GM23338 (cell line): ENCODE measurements at regions not wholly inside any gene's neighbourhood (a gene's known extent, or its start where the extent isn't known, plus 50 kb on each side); places are given as distances from the start of the nearest gene placed in this dataset.

ENCODE experiments used
- ATAC-seq: fragments of 200-7000 bp; cut with Tn5 transposase; 3 replicates; pipeline ENCODE4 v1.9.1; 2020
- DNase-seq: peaks from one replicate; pipeline ENCODE4 v3.0.0-alpha.2; 2015; ENCODE audit warnings: low spot score
- H2AFZ ChIP-seq: fragments of 200-600 bp; sonication (generic); 2 replicates; pipeline ENCODE4 v1.8.0; 2016; ENCODE audit warnings: antibody characterized with exemption, mild to moderate bottlenecking, moderate library complexity
- H3F3A ChIP-seq: fragments of 200-600 bp; sonication (generic); replicated peaks from 2 replicates; pipeline ENCODE4 v1.8.0; 2017; ENCODE audit warnings: antibody characterized with exemption, mixed run types, low read depth
- H3K27ac ChIP-seq: fragments of 200-600 bp; sonication (generic); 2 replicates; pipeline ENCODE4 v1.6.1; 2016; ENCODE audit warnings: low read depth
- H3K27me3 ChIP-seq: fragments of 200-600 bp; sonication (generic); 2 replicates; pipeline ENCODE4 v1.8.0; 2016; ENCODE audit warnings: mild to moderate bottlenecking, mixed run types, moderate library complexity; ENCODE audit not compliant: insufficient read depth
- H3K36me3 ChIP-seq: fragments of 200-600 bp; sonication (generic); 2 replicates; pipeline ENCODE4 v1.8.0; 2016; ENCODE audit warnings: mild to moderate bottlenecking; ENCODE audit not compliant: insufficient read depth
- H3K4me1 ChIP-seq: fragments of 200-600 bp; sonication (generic); 2 replicates; pipeline ENCODE4 v1.8.0; 2016; ENCODE audit warnings: mild to moderate bottlenecking, moderate library complexity; ENCODE audit not compliant: insufficient read depth
- H3K4me2 ChIP-seq: fragments of 200-600 bp; sonication (generic); 2 replicates; pipeline ENCODE4 v1.7.1; 2017; ENCODE audit warnings: mixed run types
- H3K4me3 ChIP-seq: fragments of 200-600 bp; sonication (generic); 2 replicates; pipeline ENCODE4 v1.6.1; 2016; ENCODE audit warnings: mixed run types
- H3K79me2 ChIP-seq: fragments of 200-600 bp; sonication (generic); replicated peaks from 2 replicates; pipeline ENCODE4 v1.8.0; 2017; ENCODE audit warnings: mild to moderate bottlenecking; ENCODE audit not compliant: insufficient read depth
- H3K9me2 ChIP-seq: fragments of 200-600 bp; sonication (generic); 2 replicates; pipeline ENCODE4 v1.8.0; 2017; ENCODE audit not compliant: insufficient read depth
- H4K20me1 ChIP-seq: fragments of 200-600 bp; sonication (generic); replicated peaks from 2 replicates; pipeline ENCODE4 v1.8.0; 2017; ENCODE audit warnings: mild to moderate bottlenecking; ENCODE audit not compliant: insufficient read depth
- H3K27ac Mint-ChIP-seq: 2 replicates; pipeline ENCODE4 v1.8.0; 2020; ENCODE audit warnings: inconsistent platforms, mild to moderate bottlenecking, moderate library complexity, mixed read lengths
- H3K27me3 Mint-ChIP-seq: 3 replicates; pipeline ENCODE4 v1.8.0; 2022; ENCODE audit warnings: low read depth, mild to moderate bottlenecking, moderate library complexity, mixed read lengths, inconsistent platforms; ENCODE audit not compliant: insufficient read depth, poor library complexity
- H3K36me3 Mint-ChIP-seq: 3 replicates; pipeline ENCODE4 v1.8.0; 2021; ENCODE audit warnings: low read depth, mild to moderate bottlenecking, inconsistent platforms, moderate library complexity, mixed read lengths
- H3K4me1 Mint-ChIP-seq: 3 replicates; pipeline ENCODE4 v1.8.0; 2020; ENCODE audit warnings: mild to moderate bottlenecking, inconsistent platforms, mixed read lengths
- H3K4me3 Mint-ChIP-seq: 3 replicates; pipeline ENCODE4 v1.8.0; 2021; ENCODE audit warnings: moderate library complexity, mild to moderate bottlenecking, inconsistent platforms, mixed read lengths
- H3K9me3 Mint-ChIP-seq: 3 replicates; pipeline ENCODE4 v1.8.0; 2020; ENCODE audit warnings: moderate library complexity, mild to moderate bottlenecking, inconsistent platforms, mixed read lengths
- CREB1 ChIP-seq: fragments of 250-450 bp; sonication (Bioruptor Pico); IDR thresholded peaks from 2 replicates; pipeline ENCODE4 v1.5.0; 2020; ENCODE audit warnings: low read depth, mild to moderate bottlenecking, moderate library complexity
- STAT1 ChIP-seq: IDR thresholded peaks from one replicate; pipeline ENCODE4 v1.6.1; 2016; ENCODE audit warnings: antibody characterized with exemption; ENCODE audit not compliant: unreplicated experiment
- ZNF331 ChIP-seq: fragments of 250-450 bp; sonication (Bioruptor Pico); IDR thresholded peaks from 2 replicates; pipeline ENCODE4 v1.5.0; 2020; ENCODE audit warnings: low read depth, mild to moderate bottlenecking, moderate library complexity
- TF ChIP-seq, protein P1 (sequence below), 2 experiments: fragments of 200-600 bp in 1 of 2; sonication (generic) in 1 of 2; conservative IDR thresholded peaks; 2 replicates each; pipeline versions ENCODE4 v1.5.1 to v1.6.1; 2016 to 2017; ENCODE audit warnings: antibody characterized with exemption in 2 of 2, low read depth in 2 of 2, mild to moderate bottlenecking in 2 of 2, moderate library complexity in 1 of 2
- TF ChIP-seq, protein P2 (sequence below): IDR thresholded peaks from one replicate; pipeline ENCODE4 v1.6.1; 2018; ENCODE audit warnings: antibody characterized with exemption; ENCODE audit not compliant: unreplicated experiment
- TF ChIP-seq, protein P3 (sequence below): fragments of 250-450 bp; sonication (Bioruptor Pico); IDR thresholded peaks from 2 replicates; pipeline ENCODE4 v1.5.0; 2020; ENCODE audit warnings: mild to moderate bottlenecking, moderate library complexity

DNA sequence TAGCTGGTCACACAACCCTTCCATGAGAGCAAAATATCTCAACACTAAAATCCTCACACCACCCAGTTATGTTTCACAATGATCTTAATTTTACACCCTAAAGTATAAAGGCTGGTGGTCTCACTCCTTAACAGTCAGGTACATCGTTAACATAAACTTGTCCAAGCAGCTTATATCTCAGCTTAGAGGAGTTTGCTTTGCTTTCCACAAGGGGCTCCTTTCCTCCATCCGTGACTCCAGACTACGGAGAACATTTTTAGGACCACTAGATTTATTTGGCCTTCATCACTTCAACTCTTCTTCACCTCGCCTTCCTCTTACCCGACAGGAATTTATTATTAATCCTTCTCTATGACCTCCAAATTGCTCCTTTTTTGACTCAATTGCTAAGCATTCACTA, 1014.1 kb upstream of the NUDT12 start:
- Histone ChIP-seq H3K4me2 (no peak overlapping the region), H2AFZ (no peak overlapping the region), H3K27me3 (no peaks in the 10 kb centered on the region), H3K79me2 (no peaks in the 10 kb centered on the region), H3K4me3 (no peak overlapping the region), H3K36me3 (no peaks in the 10 kb centered on the region), H3K9me2 (no peaks in the 10 kb centered on the region), H3K27ac (no peak overlapping the region), H4K20me1 (no peaks in the 10 kb centered on the region), H3F3A (no peaks in the 10 kb centered on the region), H3K4me1 (no peaks in the 10 kb centered on the region)
- ATAC-seq = peak; percentile 36; the same call in 1 of the 3 replicates
- Mint-ChIP-seq H3K9me3 (no peaks in the 10 kb centered on the region), H3K4me3 (no peak overlapping the region), H3K27me3 (no peaks in the 10 kb centered on the region), H3K4me1 (peaks cover 6% of the 10 kb centered on the region; the same call in 2 of the 3 replicates), H3K27ac (no peak overlapping the region), H3K36me3 (no peaks in the 10 kb centered on the region)
- peak; percentile 26 for DNase-seq
- TF ChIP-seq, protein P1, sequence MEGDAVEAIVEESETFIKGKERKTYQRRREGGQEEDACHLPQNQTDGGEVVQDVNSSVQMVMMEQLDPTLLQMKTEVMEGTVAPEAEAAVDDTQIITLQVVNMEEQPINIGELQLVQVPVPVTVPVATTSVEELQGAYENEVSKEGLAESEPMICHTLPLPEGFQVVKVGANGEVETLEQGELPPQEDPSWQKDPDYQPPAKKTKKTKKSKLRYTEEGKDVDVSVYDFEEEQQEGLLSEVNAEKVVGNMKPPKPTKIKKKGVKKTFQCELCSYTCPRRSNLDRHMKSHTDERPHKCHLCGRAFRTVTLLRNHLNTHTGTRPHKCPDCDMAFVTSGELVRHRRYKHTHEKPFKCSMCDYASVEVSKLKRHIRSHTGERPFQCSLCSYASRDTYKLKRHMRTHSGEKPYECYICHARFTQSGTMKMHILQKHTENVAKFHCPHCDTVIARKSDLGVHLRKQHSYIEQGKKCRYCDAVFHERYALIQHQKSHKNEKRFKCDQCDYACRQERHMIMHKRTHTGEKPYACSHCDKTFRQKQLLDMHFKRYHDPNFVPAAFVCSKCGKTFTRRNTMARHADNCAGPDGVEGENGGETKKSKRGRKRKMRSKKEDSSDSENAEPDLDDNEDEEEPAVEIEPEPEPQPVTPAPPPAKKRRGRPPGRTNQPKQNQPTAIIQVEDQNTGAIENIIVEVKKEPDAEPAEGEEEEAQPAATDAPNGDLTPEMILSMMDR (conservative IDR thresholded peaks at IDR 0.05; ENCODE audit: low read depth in 2 of 2) = peak in 1 of 2 experiments; percentile 23; a peak in 1 of 4 replicates
- TF ChIP-seq STAT1 (no peak), ZNF331 (CRISPR knock-in tag) (no peak)

DNA sequence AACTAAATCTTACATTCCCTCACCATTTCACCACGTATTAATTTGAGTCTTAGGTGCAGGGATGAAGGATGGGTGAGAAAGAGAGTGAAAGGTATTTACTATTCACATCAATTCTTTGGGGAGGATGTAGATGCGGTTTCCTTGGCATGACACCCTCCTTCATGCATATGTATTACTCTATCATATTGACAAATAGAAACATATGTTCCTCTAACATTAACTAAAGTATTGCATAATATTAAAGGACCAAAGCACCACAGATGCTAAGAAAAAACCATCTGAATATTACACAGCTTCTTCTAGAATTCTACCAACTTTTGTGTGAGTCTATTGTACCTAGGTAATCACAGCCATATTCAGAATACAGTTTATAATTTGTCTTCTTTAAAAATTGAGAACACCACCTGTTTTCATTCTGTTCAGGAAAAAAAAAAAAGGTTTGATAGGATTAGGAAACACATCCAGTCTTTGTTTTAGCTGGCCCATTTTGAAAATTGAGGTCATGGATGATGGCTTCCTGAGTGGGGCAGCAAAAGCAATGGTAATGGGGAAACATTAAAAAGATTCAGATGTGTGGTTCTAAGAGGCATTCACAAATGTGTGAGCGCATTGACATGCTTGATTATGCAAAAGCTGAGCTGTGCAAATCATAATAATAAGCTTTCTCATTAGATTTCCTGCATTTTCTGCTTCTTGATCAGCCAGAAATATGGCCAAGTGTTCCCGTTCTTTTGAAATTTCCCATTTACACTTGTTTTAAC, 1011.5 kb upstream of the NUDT12 start:
- no peak overlapping the region for H3K4me3 Mint-ChIP-seq
- H3K9me3 Mint-ChIP-seq = no peaks in the 10 kb centered on the region
- H3K27me3 ChIP-seq = no peaks in the 10 kb centered on the region
- ATAC-seq (no peak), DNase-seq (no peak)
- no peaks in the 10 kb centered on the region for H3K27me3 Mint-ChIP-seq
- no peaks in the 10 kb centered on the region for H4K20me1 ChIP-seq
- no peak overlapping the region for H3K27ac ChIP-seq
- peaks cover 11% of the 10 kb centered on the region; the same call in 1 of the 2 replicates for H3K4me1 ChIP-seq
- no peaks in the 10 kb centered on the region for H3K36me3 Mint-ChIP-seq
- no peak overlapping the region for H3K27ac Mint-ChIP-seq
- H3K36me3 ChIP-seq = no peaks in the 10 kb centered on the region
- no peaks in the 10 kb centered on the region for H3K9me2 ChIP-seq
- no peak overlapping the region for H3K4me3 ChIP-seq
- H3K4me2 ChIP-seq = no peak overlapping the region
- H3K4me1 Mint-ChIP-seq = peaks cover 16% of the 10 kb centered on the region; the same call in 2 of the 3 replicates
- no peaks in the 10 kb centered on the region for H3F3A ChIP-seq
- no peak overlapping the region for H2AFZ ChIP-seq
- H3K79me2 ChIP-seq = no peaks in the 10 kb centered on the region
- TF ChIP-seq, protein P2, sequence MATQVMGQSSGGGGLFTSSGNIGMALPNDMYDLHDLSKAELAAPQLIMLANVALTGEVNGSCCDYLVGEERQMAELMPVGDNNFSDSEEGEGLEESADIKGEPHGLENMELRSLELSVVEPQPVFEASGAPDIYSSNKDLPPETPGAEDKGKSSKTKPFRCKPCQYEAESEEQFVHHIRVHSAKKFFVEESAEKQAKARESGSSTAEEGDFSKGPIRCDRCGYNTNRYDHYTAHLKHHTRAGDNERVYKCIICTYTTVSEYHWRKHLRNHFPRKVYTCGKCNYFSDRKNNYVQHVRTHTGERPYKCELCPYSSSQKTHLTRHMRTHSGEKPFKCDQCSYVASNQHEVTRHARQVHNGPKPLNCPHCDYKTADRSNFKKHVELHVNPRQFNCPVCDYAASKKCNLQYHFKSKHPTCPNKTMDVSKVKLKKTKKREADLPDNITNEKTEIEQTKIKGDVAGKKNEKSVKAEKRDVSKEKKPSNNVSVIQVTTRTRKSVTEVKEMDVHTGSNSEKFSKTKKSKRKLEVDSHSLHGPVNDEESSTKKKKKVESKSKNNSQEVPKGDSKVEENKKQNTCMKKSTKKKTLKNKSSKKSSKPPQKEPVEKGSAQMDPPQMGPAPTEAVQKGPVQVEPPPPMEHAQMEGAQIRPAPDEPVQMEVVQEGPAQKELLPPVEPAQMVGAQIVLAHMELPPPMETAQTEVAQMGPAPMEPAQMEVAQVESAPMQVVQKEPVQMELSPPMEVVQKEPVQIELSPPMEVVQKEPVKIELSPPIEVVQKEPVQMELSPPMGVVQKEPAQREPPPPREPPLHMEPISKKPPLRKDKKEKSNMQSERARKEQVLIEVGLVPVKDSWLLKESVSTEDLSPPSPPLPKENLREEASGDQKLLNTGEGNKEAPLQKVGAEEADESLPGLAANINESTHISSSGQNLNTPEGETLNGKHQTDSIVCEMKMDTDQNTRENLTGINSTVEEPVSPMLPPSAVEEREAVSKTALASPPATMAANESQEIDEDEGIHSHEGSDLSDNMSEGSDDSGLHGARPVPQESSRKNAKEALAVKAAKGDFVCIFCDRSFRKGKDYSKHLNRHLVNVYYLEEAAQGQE = no peak
- TF ChIP-seq CREB1 (CRISPR knock-in tag) (no peak), ZNF331 (CRISPR knock-in tag) (no peak)
- TF ChIP-seq, protein P3, sequence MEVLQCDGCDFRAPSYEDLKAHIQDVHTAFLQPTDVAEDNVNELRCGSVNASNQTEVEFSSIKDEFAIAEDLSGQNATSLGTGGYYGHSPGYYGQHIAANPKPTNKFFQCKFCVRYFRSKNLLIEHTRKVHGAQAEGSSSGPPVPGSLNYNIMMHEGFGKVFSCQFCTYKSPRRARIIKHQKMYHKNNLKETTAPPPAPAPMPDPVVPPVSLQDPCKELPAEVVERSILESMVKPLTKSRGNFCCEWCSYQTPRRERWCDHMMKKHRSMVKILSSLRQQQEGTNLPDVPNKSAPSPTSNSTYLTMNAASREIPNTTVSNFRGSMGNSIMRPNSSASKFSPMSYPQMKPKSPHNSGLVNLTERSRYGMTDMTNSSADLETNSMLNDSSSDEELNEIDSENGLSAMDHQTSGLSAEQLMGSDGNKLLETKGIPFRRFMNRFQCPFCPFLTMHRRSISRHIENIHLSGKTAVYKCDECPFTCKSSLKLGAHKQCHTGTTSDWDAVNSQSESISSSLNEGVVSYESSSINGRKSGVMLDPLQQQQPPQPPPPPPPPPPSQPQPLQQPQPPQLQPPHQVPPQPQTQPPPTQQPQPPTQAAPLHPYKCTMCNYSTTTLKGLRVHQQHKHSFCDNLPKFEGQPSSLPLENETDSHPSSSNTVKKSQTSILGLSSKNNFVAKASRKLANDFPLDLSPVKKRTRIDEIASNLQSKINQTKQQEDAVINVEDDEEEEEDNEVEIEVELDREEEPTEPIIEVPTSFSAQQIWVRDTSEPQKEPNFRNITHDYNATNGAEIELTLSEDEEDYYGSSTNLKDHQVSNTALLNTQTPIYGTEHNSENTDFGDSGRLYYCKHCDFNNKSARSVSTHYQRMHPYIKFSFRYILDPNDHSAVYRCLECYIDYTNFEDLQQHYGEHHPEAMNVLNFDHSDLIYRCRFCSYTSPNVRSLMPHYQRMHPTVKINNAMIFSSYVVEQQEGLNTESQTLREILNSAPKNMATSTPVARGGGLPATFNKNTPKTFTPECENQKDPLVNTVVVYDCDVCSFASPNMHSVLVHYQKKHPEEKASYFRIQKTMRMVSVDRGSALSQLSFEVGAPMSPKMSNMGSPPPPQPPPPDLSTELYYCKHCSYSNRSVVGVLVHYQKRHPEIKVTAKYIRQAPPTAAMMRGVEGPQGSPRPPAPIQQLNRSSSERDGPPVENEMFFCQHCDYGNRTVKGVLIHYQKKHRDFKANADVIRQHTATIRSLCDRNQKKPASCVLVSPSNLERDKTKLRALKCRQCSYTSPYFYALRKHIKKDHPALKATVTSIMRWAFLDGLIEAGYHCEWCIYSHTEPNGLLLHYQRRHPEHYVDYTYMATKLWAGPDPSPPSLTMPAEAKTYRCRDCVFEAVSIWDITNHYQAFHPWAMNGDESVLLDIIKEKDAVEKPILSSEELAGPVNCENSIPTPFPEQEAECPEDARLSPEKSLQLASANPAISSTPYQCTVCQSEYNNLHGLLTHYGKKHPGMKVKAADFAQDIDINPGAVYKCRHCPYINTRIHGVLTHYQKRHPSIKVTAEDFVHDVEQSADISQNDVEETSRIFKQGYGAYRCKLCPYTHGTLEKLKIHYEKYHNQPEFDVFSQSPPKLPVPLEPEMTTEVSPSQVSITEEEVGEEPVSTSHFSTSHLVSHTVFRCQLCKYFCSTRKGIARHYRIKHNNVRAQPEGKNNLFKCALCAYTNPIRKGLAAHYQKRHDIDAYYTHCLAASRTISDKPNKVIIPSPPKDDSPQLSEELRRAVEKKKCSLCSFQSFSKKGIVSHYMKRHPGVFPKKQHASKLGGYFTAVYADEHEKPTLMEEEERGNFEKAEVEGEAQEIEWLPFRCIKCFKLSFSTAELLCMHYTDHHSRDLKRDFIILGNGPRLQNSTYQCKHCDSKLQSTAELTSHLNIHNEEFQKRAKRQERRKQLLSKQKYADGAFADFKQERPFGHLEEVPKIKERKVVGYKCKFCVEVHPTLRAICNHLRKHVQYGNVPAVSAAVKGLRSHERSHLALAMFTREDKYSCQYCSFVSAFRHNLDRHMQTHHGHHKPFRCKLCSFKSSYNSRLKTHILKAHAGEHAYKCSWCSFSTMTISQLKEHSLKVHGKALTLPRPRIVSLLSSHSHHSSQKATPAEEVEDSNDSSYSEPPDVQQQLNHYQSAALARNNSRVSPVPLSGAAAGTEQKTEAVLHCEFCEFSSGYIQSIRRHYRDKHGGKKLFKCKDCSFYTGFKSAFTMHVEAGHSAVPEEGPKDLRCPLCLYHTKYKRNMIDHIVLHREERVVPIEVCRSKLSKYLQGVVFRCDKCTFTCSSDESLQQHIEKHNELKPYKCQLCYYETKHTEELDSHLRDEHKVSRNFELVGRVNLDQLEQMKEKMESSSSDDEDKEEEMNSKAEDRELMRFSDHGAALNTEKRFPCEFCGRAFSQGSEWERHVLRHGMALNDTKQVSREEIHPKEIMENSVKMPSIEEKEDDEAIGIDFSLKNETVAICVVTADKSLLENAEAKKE (CRISPR knock-in tag) = no peak
